ENCODE measurements at regions not wholly inside any gene's neighbourhood (a gene's known extent, or its start where the extent isn't known, plus 50 kb on each side); places are given as distances from the start of the nearest gene placed in this dataset.

GRCh38 chr4:72974694-72975487, 94.6 kb downstream of the COX18 start:
- H3K4me3 ChIP-seq = no peak overlapping the region
- no peaks in the 10 kb centered on the region for H3K27me3 ChIP-seq (ENCODE audit: insufficient read depth, low read depth)
- H4K20me1 ChIP-seq (ENCODE audit: insufficient read depth) = no peaks in the 10 kb centered on the region
- no peak overlapping the region for H3K4me2 ChIP-seq
- no peak overlapping the region for H3K27ac ChIP-seq
- ChIA-PET CTCF (interaction anchor here (0.7 kb wide), 1 partner anchor 42 kb away, joined by 3 read pairs; no protein-coding TSS in a partner anchor), POLR2A (ENCODE audit: unreplicated experiment) (no interaction called here)
- H3F3A ChIP-seq (ENCODE audit: insufficient read depth, low read depth) = no peaks in the 10 kb centered on the region
- no peak for DNase-seq
- H3K79me2 ChIP-seq (ENCODE audit: low read depth) = no peaks in the 10 kb centered on the region
- intact Hi-C loops (cut with micrococcal nuclease; ENCODE audit: unreplicated experiment) = no loop called here
- H3K9me3 ChIP-seq (ENCODE audit: insufficient read depth, low read depth) = no peaks in the 10 kb centered on the region
- H2AFZ ChIP-seq = no peak overlapping the region
- TF ChIP-seq EZH2 (IDR thresholded peaks at IDR 0.05; ENCODE audit: low read depth) = no peak
- TF ChIP-seq CTCF (conservative IDR thresholded peaks at IDR 0.05) = no peak
- no peaks in the 10 kb centered on the region for H3K9me2 ChIP-seq (ENCODE audit: insufficient read depth)
- no peaks in the 10 kb centered on the region for H3K4me1 ChIP-seq (replicated peaks; ENCODE audit: insufficient read depth)
- H3K36me3 ChIP-seq (ENCODE audit: low read depth) = no peaks in the 10 kb centered on the region
- BruUV-seq (replicated peaks) = no TSS peak

- intact Hi-C loops (cut with micrococcal nuclease; ENCODE audit: unreplicated experiment) = no loop called here
- Histone ChIP-seq H3F3A (ENCODE audit: insufficient read depth, low read depth) (no peaks in the 10 kb centered on the region), H3K4me3 (no peak overlapping the region), H3K27ac (no peak overlapping the region), H3K4me1 (replicated peaks; ENCODE audit: insufficient read depth) (no peaks in the 10 kb centered on the region), H3K9me3 (ENCODE audit: insufficient read depth, low read depth) (no peaks in the 10 kb centered on the region), H3K4me2 (no peak overlapping the region), H4K20me1 (ENCODE audit: insufficient read depth) (no peaks in the 10 kb centered on the region), H2AFZ (no peak overlapping the region), H3K27me3 (ENCODE audit: insufficient read depth, low read depth) (no peaks in the 10 kb centered on the region), H3K36me3 (ENCODE audit: low read depth) (no peaks in the 10 kb centered on the region), H3K9me2 (ENCODE audit: insufficient read depth) (no peaks in the 10 kb centered on the region), H3K79me2 (ENCODE audit: low read depth) (no peaks in the 10 kb centered on the region)
- BruUV-seq (replicated peaks) = no TSS peak
- ChIA-PET CTCF (interaction anchor here (0.6 kb wide), 1 partner anchor 16 kb away, joined by 9 read pairs; no protein-coding TSS in a partner anchor), POLR2A (ENCODE audit: unreplicated experiment) (no interaction called here)
- peak; percentile 6 to 39 for DNase-seq
- TF ChIP-seq CTCF (conservative IDR thresholded peaks at IDR 0.05) (no peak), EZH2 (IDR thresholded peaks at IDR 0.05; ENCODE audit: low read depth) (no peak)
These were observed 97.9 kb downstream of the COX18 start for GRCh38 chr4:72971572-72971971.

- H3K27ac ChIP-seq = no peak overlapping the region
- intact Hi-C loops (cut with micrococcal nuclease; ENCODE audit: unreplicated experiment) = no loop called here
- DNase-seq = no peak
- no peaks in the 10 kb centered on the region for H3F3A ChIP-seq (ENCODE audit: insufficient read depth, low read depth)
- H4K20me1 ChIP-seq (ENCODE audit: insufficient read depth) = no peaks in the 10 kb centered on the region
- H3K4me1 ChIP-seq (replicated peaks; ENCODE audit: insufficient read depth) = no peaks in the 10 kb centered on the region
- BruUV-seq (replicated peaks) = no TSS peak
- CTCF ChIA-PET = no interaction called here
- H3K9me3 ChIP-seq (ENCODE audit: insufficient read depth, low read depth) = no peaks in the 10 kb centered on the region
- no peak overlapping the region for H3K4me3 ChIP-seq
- H3K4me2 ChIP-seq = no peak overlapping the region
- POLR2A ChIA-PET (ENCODE audit: unreplicated experiment) = no interaction called here
- H3K36me3 ChIP-seq (ENCODE audit: low read depth) = no peaks in the 10 kb centered on the region
- no peak overlapping the region for H2AFZ ChIP-seq
- no peaks in the 10 kb centered on the region for H3K79me2 ChIP-seq (ENCODE audit: low read depth)
- H3K27me3 ChIP-seq (ENCODE audit: insufficient read depth, low read depth) = no peaks in the 10 kb centered on the region
- no peak for TF ChIP-seq EZH2 (IDR thresholded peaks at IDR 0.05; ENCODE audit: low read depth)
- no peak for TF ChIP-seq CTCF (conservative IDR thresholded peaks at IDR 0.05)
- no peaks in the 10 kb centered on the region for H3K9me2 ChIP-seq (ENCODE audit: insufficient read depth)
These were observed 98.8 kb downstream of the COX18 start for GRCh38 chr4:72970756-72971155.
